HG02678 (cell line): ENCODE measurements at regions not wholly inside any gene's neighbourhood (a gene's known extent, or its start where the extent isn't known, plus 50 kb on each side); places are given as distances from the start of the nearest gene placed in this dataset.

Source experiments
- ATAC-seq: cut with Tn5 transposase; IDR thresholded peaks from one replicate; pipeline ENCODE4 v1.9.1; 2021; ENCODE audit warnings: mild to moderate bottlenecking, moderate library complexity; ENCODE audit not compliant: unreplicated experiment

DNA sequence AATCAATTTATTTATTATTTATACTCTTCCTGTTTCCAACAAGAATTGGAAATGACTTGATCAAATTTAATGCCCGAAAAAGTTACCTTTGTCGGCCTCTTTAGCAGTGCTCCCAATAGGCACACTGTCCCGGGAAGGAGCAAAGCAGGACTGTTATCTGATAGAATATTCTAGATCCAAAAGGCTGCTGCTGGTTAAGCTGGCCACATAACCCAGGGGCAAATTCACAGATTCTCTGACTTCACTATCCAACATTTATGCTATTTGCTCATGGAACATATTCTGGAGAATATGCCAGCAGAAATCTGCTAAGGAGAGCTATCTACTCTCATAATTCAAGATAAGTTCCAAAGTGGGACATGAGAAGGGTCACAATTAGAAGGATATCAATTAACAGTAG lies 100.2 kb upstream of the DMAC1 start:
- ATAC-seq: no peak

DNA sequence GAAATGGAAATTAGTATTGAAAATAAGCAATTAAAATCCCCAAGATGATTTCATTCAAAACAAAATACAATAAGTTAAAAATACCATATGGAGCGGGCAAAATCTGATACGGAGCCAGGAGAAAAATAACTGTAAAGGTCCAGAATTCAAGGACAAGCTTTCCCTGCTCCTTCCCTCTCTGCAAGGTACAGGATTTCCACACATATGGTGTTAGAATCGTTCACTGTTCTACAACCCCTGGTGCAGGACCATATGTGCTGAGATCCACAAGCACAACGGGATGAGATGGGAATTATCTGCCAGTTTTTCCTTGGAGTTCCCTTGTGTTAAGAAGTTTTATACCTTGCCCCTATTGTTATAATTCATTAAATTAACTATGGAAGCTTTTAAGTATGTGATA lies 94.7 kb upstream of the DMAC1 start:
- ATAC-seq: no peak

DNA sequence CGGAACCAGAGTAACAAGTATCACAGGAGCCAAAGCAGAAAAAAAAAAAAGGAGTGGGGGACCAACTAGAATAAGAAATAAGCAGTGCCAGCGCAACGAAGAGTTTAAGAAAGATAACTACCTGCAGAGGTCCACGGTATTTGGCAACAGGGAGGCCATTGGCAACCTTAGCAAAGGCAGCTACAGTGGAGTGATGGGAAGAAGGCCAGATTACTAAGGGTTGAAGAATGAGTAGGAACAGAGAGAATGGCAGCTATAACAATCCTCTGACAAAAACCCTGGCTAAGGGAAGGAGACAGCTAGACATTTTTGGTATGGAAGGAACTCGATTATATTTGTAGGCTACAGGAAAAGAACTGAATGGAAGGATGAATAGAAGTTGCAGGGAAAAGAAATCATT lies 93.4 kb upstream of the DMAC1 start:
- no peak for ATAC-seq

DNA sequence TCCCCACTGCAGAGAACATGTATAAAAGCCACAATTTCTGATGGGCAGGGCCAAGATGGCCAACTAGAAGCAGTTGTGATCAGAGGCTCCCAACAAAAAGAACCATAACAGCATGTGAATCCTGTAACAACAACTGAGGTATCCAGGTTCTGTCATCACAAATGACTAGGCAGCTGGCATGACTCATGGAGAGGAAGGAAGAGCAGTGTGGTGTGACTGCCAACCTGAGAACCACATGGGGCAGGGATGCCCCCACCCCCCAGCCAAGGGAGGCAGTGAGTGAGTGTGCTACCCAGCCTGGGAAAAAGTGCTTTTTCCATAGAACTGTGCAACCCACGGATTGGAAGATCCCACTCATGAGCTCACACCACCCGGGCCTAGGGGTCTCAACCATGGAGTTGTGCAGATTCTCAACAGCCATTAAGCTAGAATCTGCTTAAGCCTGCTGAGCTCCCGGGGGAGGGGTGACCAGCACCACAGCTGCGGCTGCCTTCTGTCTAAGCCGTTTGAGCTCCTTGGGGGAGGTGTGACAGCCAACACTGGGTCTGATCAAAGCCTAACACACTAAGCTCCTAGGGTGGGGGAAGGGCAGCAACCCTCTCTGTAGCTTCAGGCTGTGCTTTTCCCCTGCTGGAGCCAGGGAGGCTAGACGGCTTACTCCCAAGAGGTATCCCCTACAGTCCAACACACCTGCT lies 80.1 kb upstream of the DMAC1 start:
- no peak for ATAC-seq

DNA sequence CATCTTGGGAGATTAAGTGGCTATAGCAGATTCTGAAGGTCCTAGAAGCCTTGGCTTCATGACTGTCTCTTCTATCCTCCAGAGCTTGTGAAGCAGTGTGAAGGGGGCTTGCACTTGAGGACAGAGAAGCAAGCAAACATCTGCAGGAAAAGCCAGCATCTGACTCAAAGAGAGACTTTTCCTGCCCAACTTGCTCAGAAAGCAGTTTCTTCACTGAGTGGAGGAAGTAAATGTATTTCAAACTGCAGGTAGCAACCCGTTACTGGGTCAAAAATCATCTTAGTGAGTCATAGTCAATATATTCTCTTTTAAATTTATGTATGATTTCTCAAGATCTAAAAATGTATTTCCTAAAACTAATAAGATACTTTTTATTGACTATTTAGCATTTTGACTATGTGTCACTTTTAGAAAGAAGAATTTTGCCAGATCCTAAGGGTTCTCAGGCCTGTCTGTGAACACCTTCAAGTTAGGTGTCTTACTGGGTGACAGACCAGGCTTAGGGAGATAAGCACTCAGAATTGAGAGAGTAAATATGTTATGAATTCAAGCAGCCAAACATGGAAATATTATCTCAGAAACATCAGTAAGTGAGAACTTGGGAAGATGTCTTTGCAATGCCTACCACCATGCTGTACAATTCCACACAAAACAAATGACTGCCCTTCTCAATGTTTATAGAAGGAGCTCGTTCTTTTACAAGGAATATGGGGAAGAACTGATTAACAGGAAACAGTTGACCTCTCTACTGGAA lies 72.6 kb upstream of the DMAC1 start:
- no peak for ATAC-seq

DNA sequence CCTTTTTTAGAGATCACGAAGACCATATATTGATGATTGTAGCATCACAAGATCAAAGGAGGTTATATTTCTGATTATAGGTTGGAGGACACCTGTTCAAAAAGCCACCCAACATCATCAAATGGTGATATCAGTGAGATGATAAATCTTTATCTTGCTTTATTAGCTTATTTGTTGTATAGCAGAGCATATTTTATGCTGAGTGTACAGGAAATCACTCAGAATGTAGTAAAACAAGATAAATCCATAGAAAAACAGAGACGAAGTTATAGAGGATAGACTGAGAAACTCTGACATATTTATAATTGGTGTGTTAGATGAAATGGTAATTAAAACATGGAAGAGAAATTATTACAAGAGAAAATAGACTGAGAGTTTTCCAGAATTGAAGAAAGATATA lies 69.8 kb upstream of the DMAC1 start:
- ATAC-seq: no peak

DNA sequence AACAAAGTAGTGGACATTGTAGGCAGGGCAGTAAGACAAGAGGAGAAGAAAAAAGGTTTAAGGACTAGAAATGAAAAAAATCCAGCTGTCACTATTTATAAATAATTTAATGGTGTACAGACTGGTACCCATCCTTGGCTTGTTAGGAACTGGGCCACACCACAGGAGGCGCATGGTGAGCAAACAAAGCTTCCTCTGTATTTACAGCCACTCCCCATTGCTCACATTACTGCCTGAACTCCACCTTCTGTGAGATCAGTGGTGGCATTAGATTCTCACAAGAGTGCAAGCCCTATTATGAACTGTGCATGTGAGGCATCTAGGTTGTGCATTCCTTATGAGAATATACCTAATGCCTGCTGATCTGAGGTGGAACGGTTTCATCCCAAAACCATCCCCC lies 62.6 kb upstream of the DMAC1 start:
- no peak for ATAC-seq

DNA sequence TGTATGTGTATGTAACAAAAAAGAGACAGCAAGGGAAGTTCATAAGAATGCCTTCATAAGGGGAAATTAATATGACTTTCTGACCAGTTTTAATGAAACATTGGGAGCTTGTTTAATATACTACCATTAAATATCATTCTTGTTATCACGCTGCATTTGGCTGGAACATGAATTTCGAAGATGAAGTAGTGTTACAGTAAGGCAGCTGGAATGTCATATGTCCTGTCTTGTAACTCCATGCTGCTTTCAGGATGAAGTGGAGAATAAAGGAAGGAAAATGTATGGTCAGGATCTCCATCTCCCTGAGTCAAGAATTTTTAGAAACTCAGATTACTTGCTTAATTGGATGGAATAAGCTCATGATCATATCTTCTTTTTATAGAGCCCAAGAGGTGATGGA lies 61.5 kb upstream of the DMAC1 start:
- no peak for ATAC-seq

DNA sequence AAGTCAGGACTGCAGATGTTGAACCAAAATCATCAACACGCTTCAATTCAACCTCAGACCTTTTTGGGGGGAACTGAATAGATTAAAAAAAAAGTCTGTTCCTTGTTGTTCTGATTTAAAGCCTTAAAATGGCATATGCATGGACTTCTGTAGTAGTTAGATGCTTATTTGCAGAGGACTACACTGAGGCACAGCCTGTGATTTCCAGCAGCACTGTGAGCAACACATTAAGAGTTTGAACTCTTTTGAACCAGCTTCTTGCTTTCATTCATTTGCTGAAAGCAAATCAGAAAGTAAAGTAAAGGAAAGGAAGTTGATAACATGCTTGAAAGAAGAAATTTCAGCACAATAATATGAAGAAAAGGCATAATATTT lies 60.7 kb upstream of the DMAC1 start:
- no peak for ATAC-seq

DNA sequence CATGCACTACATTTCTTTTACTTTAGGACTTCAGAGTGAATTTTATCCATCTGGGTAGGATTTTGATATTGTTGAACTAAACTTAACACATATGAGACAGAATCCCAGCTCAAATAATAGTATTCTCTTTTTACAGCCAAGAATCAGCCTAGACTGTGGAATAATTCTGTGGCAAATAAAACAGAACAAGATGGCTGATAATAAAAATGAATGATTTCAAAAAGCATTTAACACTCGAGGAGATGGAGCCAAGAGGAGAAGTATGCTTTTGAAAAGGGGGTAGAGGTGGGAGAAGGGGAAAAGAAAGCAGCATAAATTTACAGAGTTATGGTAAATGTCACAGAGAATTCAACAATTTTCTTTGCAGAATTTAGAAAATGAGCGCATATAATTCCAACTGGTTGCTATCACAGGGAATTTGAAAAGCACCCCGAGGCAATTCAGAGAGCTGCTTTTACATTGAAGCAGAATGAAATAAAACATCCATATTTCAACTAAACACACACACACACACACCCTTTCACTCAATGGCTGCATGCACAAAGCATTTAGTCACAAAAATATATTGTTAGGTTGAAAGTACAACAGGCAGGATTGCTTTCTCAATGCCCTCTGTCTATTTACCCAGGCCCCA lies 60.2 kb upstream of the DMAC1 start:
- no peak for ATAC-seq

DNA sequence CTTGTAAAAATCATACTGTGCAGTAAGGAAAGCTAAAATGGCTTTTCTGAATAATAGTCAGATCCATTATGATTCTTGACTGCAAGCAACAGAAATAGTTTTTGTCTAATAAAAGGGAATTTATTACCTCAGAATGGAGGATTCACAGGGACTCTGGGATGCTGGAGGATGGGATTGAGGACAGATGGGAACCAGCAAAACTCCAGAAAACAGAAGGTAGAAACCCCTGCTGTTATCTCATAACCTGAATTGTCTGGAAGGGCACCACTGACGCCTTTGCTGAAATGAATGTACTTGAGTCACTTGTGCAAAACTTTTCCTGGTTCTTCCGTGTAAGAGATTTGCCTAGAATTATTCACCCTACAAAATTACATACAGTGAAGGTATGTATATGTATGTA lies 58.6 kb upstream of the DMAC1 start:
- ATAC-seq: no peak

DNA sequence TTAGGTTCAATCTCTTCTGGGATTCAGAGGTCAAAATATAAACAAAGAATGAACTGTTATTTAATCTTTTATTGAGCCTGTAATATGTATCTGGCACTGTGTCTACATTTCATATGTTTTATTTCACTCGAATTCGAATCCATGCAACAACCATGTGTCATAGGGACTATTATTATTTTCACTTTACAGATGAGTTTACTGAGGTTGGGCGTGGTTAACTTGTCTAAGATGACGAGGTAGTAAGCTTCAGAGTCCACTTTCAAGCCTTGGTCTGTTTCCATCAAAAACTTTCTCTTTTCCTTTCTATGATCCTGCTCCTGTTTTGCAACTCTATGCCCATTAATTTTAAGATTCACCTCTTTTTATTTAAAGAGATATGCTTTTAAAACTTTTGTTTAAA lies 55.2 kb upstream of the DMAC1 start:
- no peak for ATAC-seq
